Epithelial cell of esophagus (primary cell): ENCODE measurements at regions not wholly inside any gene's neighbourhood (a gene's known extent, or its start where the extent isn't known, plus 50 kb on each side); places are given as distances from the start of the nearest gene placed in this dataset.
A peak's percentile ranks its signal among the peaks of the same experiment; 100 is the strongest.
"Not testable (repeated sequence)": the region's sequence is repeated elsewhere in the genome, so short reads cannot be mapped to it uniquely, and the experiment has no call there.

Experiments
- DNase-seq: peaks from one replicate; pipeline ENCODE4 v3.0.0; 2010; ENCODE audit warnings: low read depth
- H3K4me3 ChIP-seq: 2 replicates; pipeline ENCODE4 v1.5.1; 2011; ENCODE audit warnings: mild to moderate bottlenecking, low read length, control low read depth
- TF ChIP-seq, protein P1 (sequence below): IDR thresholded peaks from 2 replicates; pipeline ENCODE4 v1.5.1; 2011; ENCODE audit warnings: low read depth, mild to moderate bottlenecking, low read length, control low read depth, inconsistent platforms; ENCODE audit not compliant: insufficient read depth; ENCODE audit errors: missing control alignments

- TF ChIP-seq, protein P1, sequence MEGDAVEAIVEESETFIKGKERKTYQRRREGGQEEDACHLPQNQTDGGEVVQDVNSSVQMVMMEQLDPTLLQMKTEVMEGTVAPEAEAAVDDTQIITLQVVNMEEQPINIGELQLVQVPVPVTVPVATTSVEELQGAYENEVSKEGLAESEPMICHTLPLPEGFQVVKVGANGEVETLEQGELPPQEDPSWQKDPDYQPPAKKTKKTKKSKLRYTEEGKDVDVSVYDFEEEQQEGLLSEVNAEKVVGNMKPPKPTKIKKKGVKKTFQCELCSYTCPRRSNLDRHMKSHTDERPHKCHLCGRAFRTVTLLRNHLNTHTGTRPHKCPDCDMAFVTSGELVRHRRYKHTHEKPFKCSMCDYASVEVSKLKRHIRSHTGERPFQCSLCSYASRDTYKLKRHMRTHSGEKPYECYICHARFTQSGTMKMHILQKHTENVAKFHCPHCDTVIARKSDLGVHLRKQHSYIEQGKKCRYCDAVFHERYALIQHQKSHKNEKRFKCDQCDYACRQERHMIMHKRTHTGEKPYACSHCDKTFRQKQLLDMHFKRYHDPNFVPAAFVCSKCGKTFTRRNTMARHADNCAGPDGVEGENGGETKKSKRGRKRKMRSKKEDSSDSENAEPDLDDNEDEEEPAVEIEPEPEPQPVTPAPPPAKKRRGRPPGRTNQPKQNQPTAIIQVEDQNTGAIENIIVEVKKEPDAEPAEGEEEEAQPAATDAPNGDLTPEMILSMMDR = no peak
- H3K4me3 ChIP-seq = no peak overlapping the region
- DNase-seq = peak; percentile 44
Observed at GRCh38 chr1:87404296-87404695, 75.6 kb downstream of the LMO4 start.

DNA sequence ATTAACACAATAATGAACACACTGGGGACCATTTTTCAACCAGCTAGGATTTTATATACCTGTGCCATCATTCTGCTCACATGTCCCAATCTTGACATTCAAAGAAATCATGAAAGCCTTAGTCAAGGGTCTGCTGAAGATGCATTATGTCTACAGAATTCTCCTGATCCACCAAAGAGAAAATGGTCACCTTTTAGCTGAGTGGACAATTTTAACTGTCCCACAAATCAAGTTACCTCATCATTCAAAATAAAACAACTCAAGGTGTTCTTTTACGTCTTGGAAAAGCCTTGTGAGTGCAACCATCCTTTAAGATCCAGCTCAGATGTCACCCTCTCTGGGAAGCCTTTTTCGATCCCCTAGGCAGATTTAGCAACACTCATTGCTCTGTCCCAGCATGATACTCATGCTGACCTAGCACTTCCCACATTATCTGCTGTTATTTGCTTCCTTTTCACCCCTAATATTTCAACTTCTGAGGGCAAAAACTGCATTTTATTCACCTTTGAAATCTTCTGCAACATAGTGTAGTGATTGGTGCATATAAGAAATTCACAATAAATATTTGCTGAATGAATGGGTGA, 80.1 kb downstream of the LMO4 start:
- H3K4me3 ChIP-seq = no peak overlapping the region
- TF ChIP-seq, protein P1 = no peak
- no peak for DNase-seq

- peak; percentile 3 for DNase-seq
- no peak overlapping the region for H3K4me3 ChIP-seq
- TF ChIP-seq, protein P1 = no peak
Observed at GRCh38 chr1:87410776-87411480, 82.2 kb downstream of the LMO4 start.

GRCh38 chr1:87413846-87414245, 85.2 kb downstream of the LMO4 start:
- not testable (repeated sequence) for DNase-seq, H3K4me3 ChIP-seq

- no peak for DNase-seq
- TF ChIP-seq, protein P1 = no peak
- H3K4me3 ChIP-seq = no peak overlapping the region
Observed at GRCh38 chr1:87418048-87418447, 89.4 kb downstream of the LMO4 start.

- no peak for DNase-seq
- no peak overlapping the region for H3K4me3 ChIP-seq
- TF ChIP-seq, protein P1 = no peak
Observed at GRCh38 chr1:87421809-87422208, 93.1 kb downstream of the LMO4 start.

GRCh38 chr1:87424541-87424940, 95.9 kb downstream of the LMO4 start:
- DNase-seq = no peak
- TF ChIP-seq, protein P1 = no peak
- H3K4me3 ChIP-seq = no peak overlapping the region
